ENCODE measurements at regions not wholly inside any gene's neighbourhood (a gene's known extent, or its start where the extent isn't known, plus 50 kb on each side); places are given as distances from the start of the nearest gene placed in this dataset.

DNA sequence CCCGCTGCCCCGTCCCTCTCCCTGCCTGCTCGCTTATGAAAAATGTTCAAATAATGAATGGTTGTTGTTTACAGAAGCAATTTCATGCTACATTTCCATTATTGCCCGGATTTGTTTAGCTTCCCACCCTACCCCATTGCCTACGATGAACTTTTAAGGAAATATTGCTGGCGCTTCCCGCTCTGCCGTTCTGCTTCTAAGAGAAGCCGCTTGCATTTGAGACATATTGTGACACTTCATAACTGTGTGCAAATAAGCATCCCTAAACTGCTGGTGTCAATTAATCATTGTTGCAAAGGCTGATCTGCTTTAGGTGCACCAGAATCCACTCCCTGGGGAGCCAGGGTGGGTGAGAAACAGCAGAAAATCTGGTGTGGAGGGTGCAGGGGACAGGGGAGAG is 52.3 kb upstream of the LMO1 start:
- DNase-seq (ENCODE audit: low read depth): no peak
- H3K4me3 ChIP-seq (ENCODE audit: low read depth, low read length): no peak overlapping the region
- TF ChIP-seq POLR2A (IDR thresholded peaks at IDR 0.05; ENCODE audit: extremely low read depth, insufficient read length) (no peak), MYC (IDR thresholded peaks at IDR 0.05; ENCODE audit: low read depth, low read length) (no peak), MAX (IDR thresholded peaks at IDR 0.05; ENCODE audit: low read depth, low read length) (no peak), CTCF (IDR thresholded peaks at IDR 0.05; ENCODE audit: low read depth, low read length) (no peak)

DNA sequence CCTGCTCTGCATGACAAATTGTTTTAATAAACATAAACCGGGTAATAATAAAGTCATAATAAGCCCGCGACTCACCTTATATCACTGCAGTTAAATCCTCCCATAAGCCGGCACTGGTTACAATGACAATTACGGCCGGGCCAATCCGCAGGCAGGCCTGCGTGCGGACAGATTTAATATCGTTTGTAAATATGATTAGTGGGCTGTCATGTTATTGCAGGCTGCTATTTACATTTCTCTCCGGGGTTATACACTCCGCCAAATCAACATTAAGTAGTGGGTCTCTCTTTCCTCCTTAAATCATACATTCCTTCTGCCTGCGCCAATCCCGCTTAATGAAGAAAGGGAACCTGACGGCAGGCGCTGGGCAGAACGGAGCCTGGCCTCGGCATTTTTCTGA is 51.8 kb upstream of the LMO1 start:
- DNase-seq (ENCODE audit: low read depth): no peak

GRCh38 chr11:8314916-8315315 is 51.2 kb upstream of the LMO1 start:
- no peak overlapping the region for H3K4me3 ChIP-seq (ENCODE audit: low read depth, low read length)
- TF ChIP-seq POLR2A (IDR thresholded peaks at IDR 0.05; ENCODE audit: extremely low read depth, insufficient read length) (no peak), CTCF (IDR thresholded peaks at IDR 0.05; ENCODE audit: low read depth, low read length) (no peak), MYC (IDR thresholded peaks at IDR 0.05; ENCODE audit: low read depth, low read length) (no peak), MAX (IDR thresholded peaks at IDR 0.05; ENCODE audit: low read depth, low read length) (no peak)
- DNase-seq (ENCODE audit: low read depth): no peak

More for the DNA sequence above, 51.8 kb upstream of the LMO1 start:
- TF ChIP-seq POLR2A (IDR thresholded peaks at IDR 0.05; ENCODE audit: extremely low read depth, insufficient read length) (no peak), CTCF (IDR thresholded peaks at IDR 0.05; ENCODE audit: low read depth, low read length) (no peak), MAX (IDR thresholded peaks at IDR 0.05; ENCODE audit: low read depth, low read length) (no peak), MYC (IDR thresholded peaks at IDR 0.05; ENCODE audit: low read depth, low read length) (no peak)
- no peak overlapping the region for H3K4me3 ChIP-seq (ENCODE audit: low read depth, low read length)

GRCh38 chr11:8313504-8314090 is 49.9 kb upstream of the LMO1 start:
- H3K4me3 ChIP-seq (ENCODE audit: low read depth, low read length): no peak overlapping the region
- TF ChIP-seq CTCF (IDR thresholded peaks at IDR 0.05; ENCODE audit: low read depth, low read length) (no peak), MYC (IDR thresholded peaks at IDR 0.05; ENCODE audit: low read depth, low read length) (no peak), MAX (IDR thresholded peaks at IDR 0.05; ENCODE audit: low read depth, low read length) (no peak), POLR2A (IDR thresholded peaks at IDR 0.05; ENCODE audit: extremely low read depth, insufficient read length) (no peak)
- DNase-seq (ENCODE audit: low read depth): no peak
